GM21723 (cell line): ENCODE measurements at regions not wholly inside any gene's neighbourhood (a gene's known extent, or its start where the extent isn't known, plus 50 kb on each side); places are given as distances from the start of the nearest gene placed in this dataset.
"Not testable (repeated sequence)": the region's sequence is repeated elsewhere in the genome, so short reads cannot be mapped to it uniquely, and the experiment has no call there.

ENCODE experiments used
- ATAC-seq: cut with Tn5 transposase; IDR thresholded peaks from one replicate; pipeline ENCODE4 v1.9.1; 2021; ENCODE audit warnings: mild to moderate bottlenecking, moderate library complexity; ENCODE audit not compliant: unreplicated experiment

- ATAC-seq: no peak
Measured at GRCh38 chr1:94675373-94675772, 133.8 kb upstream of the F3 start.

- ATAC-seq: no peak
Measured at GRCh38 chr1:94674876-94675275, 133.3 kb upstream of the F3 start.

GRCh38 chr1:94672934-94673333 is 131.4 kb upstream of the F3 start:
- ATAC-seq: no peak

GRCh38 chr1:94672001-94672400 is 130.4 kb upstream of the F3 start:
- ATAC-seq: no peak

- no peak for ATAC-seq
Measured at GRCh38 chr1:94670273-94670672, 128.7 kb upstream of the F3 start.

- no peak for ATAC-seq
Measured at GRCh38 chr1:94669198-94669597, 127.6 kb upstream of the F3 start.

- no peak for ATAC-seq
Measured at GRCh38 chr1:94668528-94668927, 127.0 kb upstream of the F3 start.

- ATAC-seq: no peak
Measured at GRCh38 chr1:94667818-94668217, 126.3 kb upstream of the F3 start.

- ATAC-seq: no peak
Measured at GRCh38 chr1:94666797-94667196, 125.2 kb upstream of the F3 start.

GRCh38 chr1:94661431-94661932 is 119.9 kb upstream of the F3 start:
- ATAC-seq: no peak

GRCh38 chr1:94660994-94661393 is 119.4 kb upstream of the F3 start:
- no peak for ATAC-seq

GRCh38 chr1:94660258-94660657 is 118.7 kb upstream of the F3 start:
- ATAC-seq: no peak

GRCh38 chr1:94659202-94659601 is 117.6 kb upstream of the F3 start:
- not testable (repeated sequence) for ATAC-seq

GRCh38 chr1:94658221-94658620 is 116.7 kb upstream of the F3 start:
- ATAC-seq: no peak

GRCh38 chr1:94657776-94658175 is 116.2 kb upstream of the F3 start:
- ATAC-seq: not testable (repeated sequence)

- no peak for ATAC-seq
Measured at GRCh38 chr1:94656967-94657366, 115.4 kb upstream of the F3 start.

GRCh38 chr1:94654919-94655318 is 113.4 kb upstream of the F3 start:
- no peak for ATAC-seq

GRCh38 chr1:94654459-94654858 is 112.9 kb upstream of the F3 start:
- no peak for ATAC-seq

- ATAC-seq: no peak
Measured at GRCh38 chr1:94654031-94654430, 112.5 kb upstream of the F3 start.

- no peak for ATAC-seq
Measured at GRCh38 chr1:94653454-94653853, 111.9 kb upstream of the F3 start.

GRCh38 chr1:94651076-94651475 is 109.5 kb upstream of the F3 start:
- ATAC-seq: no peak

GRCh38 chr1:94650301-94650700 is 108.7 kb upstream of the F3 start:
- ATAC-seq: no peak

GRCh38 chr1:94648225-94649007 is 106.9 kb upstream of the F3 start:
- ATAC-seq: no peak
